Central memory CD8-positive, alpha-beta T cell (primary cell): ENCODE measurements at regions not wholly inside any gene's neighbourhood (a gene's known extent, or its start where the extent isn't known, plus 50 kb on each side); places are given as distances from the start of the nearest gene placed in this dataset.
"Not testable (repeated sequence)": the region's sequence is repeated elsewhere in the genome, so short reads cannot be mapped to it uniquely, and the experiment has no call there.

Experiments
- ATAC-seq: fragments of 150-1000 bp; cut with Tn5 transposase; replicated peaks from 2 replicates; pipeline ENCODE4 v1.10.0; 2022; ENCODE audit warnings: mild to moderate bottlenecking, moderate FRiP score, moderate number of reproducible peaks; ENCODE audit not compliant: poor library complexity, severe bottlenecking; ENCODE audit errors: extremely low read depth
- DNase-seq, 2 donors: peaks; one replicate each; pipeline ENCODE4 v3.0.0; 2021; ENCODE audit warnings: low spot score in 2 of 2
- H3K27ac Mint-ChIP-seq: one replicate; pipeline ENCODE4 v1.8.0; 2022; ENCODE audit warnings: low read depth, mild to moderate bottlenecking, moderate library complexity, mixed read lengths
- H3K27me3 Mint-ChIP-seq: one replicate; pipeline ENCODE4 v1.8.0; 2022; ENCODE audit warnings: mixed read lengths
- H3K36me3 Mint-ChIP-seq: one replicate; pipeline ENCODE4 v1.8.0; 2022; ENCODE audit warnings: mild to moderate bottlenecking, moderate library complexity, mixed read lengths; ENCODE audit not compliant: insufficient read depth
- H3K4me1 Mint-ChIP-seq: one replicate; pipeline ENCODE4 v1.8.0; 2022; ENCODE audit warnings: mixed read lengths
- H3K4me3 Mint-ChIP-seq: one replicate; pipeline ENCODE4 v1.8.0; 2022; ENCODE audit warnings: mild to moderate bottlenecking, moderate library complexity, mixed read lengths
- H3K9me3 Mint-ChIP-seq: one replicate; pipeline ENCODE4 v1.8.0; 2022; ENCODE audit warnings: mixed read lengths

DNA sequence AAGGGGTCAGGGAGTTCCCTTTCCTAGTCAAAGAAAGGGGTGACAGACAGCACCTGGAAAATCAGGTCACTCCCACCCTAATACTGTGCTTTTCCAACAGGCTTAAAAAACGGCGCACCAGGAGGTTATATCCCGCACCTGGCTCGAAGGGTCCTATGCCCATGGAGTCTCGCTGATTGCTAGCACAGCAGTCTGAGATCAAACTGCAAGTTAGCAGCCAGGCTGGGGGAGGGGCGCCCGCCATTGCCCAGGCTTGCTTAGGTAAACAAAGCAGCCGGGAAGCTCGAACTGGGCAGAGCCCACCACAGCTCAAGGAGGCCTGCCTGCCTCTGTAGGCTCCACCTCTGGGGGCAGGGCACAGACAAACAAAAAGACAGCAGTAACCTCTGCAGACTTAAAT is 184.5 kb upstream of the ARPP21 start:
- H3K9me3 Mint-ChIP-seq, result peaks cover 20% of the 10 kb centered on the region
- H3K27me3 Mint-ChIP-seq, DNase-seq, H3K4me1 Mint-ChIP-seq, H3K4me3 Mint-ChIP-seq, ATAC-seq, H3K27ac Mint-ChIP-seq, H3K36me3 Mint-ChIP-seq: not testable (repeated sequence)

- no peak overlapping the region for H3K4me3 Mint-ChIP-seq
- H3K4me1 Mint-ChIP-seq, result no peaks in the 10 kb centered on the region
- H3K27me3 Mint-ChIP-seq, result no peaks in the 10 kb centered on the region
- peaks cover 23% of the 10 kb centered on the region for H3K9me3 Mint-ChIP-seq
- no peak overlapping the region for H3K27ac Mint-ChIP-seq
- ATAC-seq (no peak), DNase-seq (no peak)
- H3K36me3 Mint-ChIP-seq, result no peaks in the 10 kb centered on the region
Observed at GRCh38 chr3:35473956-35474355, 165.4 kb upstream of the ARPP21 start.

DNA sequence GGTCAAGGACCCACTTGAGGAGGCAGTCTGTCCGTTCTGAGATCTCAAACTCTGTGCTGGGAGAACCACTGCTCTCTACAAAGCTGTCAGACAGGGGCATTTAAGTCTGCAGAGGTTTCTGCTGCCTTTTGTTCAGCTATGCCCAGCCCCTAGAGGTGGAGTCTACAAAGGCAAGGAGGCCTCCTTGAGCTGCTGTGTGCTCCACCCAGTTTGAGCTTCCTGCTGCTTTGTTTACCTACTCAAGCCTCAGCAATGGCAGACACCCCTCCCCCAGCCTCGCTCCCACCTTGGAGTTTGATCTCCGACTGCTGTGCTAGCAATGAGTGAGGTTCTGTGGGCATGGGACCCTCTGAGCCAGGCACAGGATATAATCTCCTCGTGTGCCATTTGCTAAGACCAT is 156.8 kb upstream of the ARPP21 start:
- H3K4me1 Mint-ChIP-seq, H3K27me3 Mint-ChIP-seq, H3K36me3 Mint-ChIP-seq, ATAC-seq, H3K4me3 Mint-ChIP-seq, DNase-seq, H3K27ac Mint-ChIP-seq, H3K9me3 Mint-ChIP-seq: not testable (repeated sequence)

DNA sequence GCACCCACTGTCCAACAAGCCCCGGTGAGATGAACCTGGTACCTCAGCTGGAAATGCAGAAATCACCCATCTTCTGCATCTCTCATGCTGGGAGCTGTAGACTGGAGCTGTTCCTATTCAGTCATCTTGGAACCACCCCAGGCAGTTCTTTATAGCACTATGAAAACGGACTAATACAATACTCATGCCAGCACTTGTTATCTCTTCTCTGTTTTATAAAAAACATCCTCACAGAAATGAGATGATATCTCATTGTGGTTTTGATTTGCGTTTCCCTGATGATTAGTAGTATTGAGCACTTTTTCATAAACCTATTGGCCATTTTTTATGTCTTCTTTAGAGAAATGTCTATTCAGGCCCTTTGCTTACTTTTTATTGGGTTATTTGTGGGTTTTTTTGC is 156.2 kb upstream of the ARPP21 start:
- no peak for ATAC-seq
- no peak overlapping the region for H3K27ac Mint-ChIP-seq

GRCh38 chr3:35484929-35485530 is 154.3 kb upstream of the ARPP21 start:
- Mint-ChIP-seq H3K27me3 (no peaks in the 10 kb centered on the region), H3K4me1 (no peaks in the 10 kb centered on the region), H3K27ac (no peak overlapping the region), H3K36me3 (no peaks in the 10 kb centered on the region), H3K9me3 (peaks cover 5% of the 10 kb centered on the region), H3K4me3 (no peak overlapping the region)
- DNase-seq (no peak), ATAC-seq (no peak)

More for the DNA sequence above, 156.2 kb upstream of the ARPP21 start:
- DNase-seq, result no peak
- Mint-ChIP-seq H3K27me3 (no peaks in the 10 kb centered on the region), H3K36me3 (no peaks in the 10 kb centered on the region), H3K4me1 (no peaks in the 10 kb centered on the region), H3K9me3 (peaks cover 5% of the 10 kb centered on the region), H3K4me3 (no peak overlapping the region)

- Mint-ChIP-seq H3K4me1 (no peaks in the 10 kb centered on the region), H3K36me3 (no peaks in the 10 kb centered on the region), H3K9me3 (peaks cover 10% of the 10 kb centered on the region), H3K27me3 (no peaks in the 10 kb centered on the region), H3K27ac (no peak overlapping the region), H3K4me3 (no peak overlapping the region)
- DNase-seq (no peak), ATAC-seq (no peak)
Observed at GRCh38 chr3:35486295-35486694, 153.0 kb upstream of the ARPP21 start.

DNA sequence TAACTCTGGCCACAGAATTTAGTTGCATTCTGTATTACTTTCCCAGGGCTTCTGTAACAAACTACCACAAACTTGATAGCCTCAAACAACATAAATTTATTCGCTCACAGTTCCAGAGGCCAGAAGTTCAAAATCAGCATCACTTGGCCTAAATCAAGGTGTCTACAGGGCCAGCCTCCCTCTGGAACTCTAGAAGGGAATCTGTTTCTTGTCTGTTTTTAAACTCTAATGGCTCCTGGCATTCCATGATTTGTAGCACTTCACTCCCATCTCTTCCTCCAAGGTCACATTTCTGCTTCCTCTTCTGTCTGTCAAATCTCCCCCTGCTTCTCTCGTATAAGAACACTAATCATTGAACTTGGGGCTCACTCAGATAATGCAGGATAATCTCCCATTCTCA is 151.9 kb upstream of the ARPP21 start:
- H3K27ac Mint-ChIP-seq, result no peak overlapping the region
- H3K36me3 Mint-ChIP-seq, result no peaks in the 10 kb centered on the region
- ATAC-seq, result no peak
- peaks cover 7% of the 10 kb centered on the region for H3K9me3 Mint-ChIP-seq
- H3K27me3 Mint-ChIP-seq, result no peaks in the 10 kb centered on the region
- DNase-seq, result no peak
- no peak overlapping the region for H3K4me3 Mint-ChIP-seq
- no peaks in the 10 kb centered on the region for H3K4me1 Mint-ChIP-seq

- no peak overlapping the region for H3K4me3 Mint-ChIP-seq
- ATAC-seq (no peak), DNase-seq (no peak)
- no peak overlapping the region for H3K27ac Mint-ChIP-seq
- no peaks in the 10 kb centered on the region for H3K4me1 Mint-ChIP-seq
- no peaks in the 10 kb centered on the region for H3K36me3 Mint-ChIP-seq
- no peaks in the 10 kb centered on the region for H3K27me3 Mint-ChIP-seq
- peaks cover 7% of the 10 kb centered on the region for H3K9me3 Mint-ChIP-seq
Observed at GRCh38 chr3:35488526-35488925, 150.8 kb upstream of the ARPP21 start.

- Mint-ChIP-seq H3K36me3 (no peaks in the 10 kb centered on the region), H3K4me3 (no peak overlapping the region), H3K9me3 (peaks cover 12% of the 10 kb centered on the region), H3K4me1 (no peaks in the 10 kb centered on the region), H3K27ac (no peak overlapping the region), H3K27me3 (no peaks in the 10 kb centered on the region)
- no peak for DNase-seq
- no peak for ATAC-seq
Observed at GRCh38 chr3:35492841-35493240, 146.5 kb upstream of the ARPP21 start.

- Mint-ChIP-seq H3K4me1 (no peaks in the 10 kb centered on the region), H3K36me3 (no peaks in the 10 kb centered on the region), H3K27me3 (no peaks in the 10 kb centered on the region), H3K9me3 (peaks cover 19% of the 10 kb centered on the region), H3K27ac (no peak overlapping the region), H3K4me3 (no peak overlapping the region)
- no peak for DNase-seq
- ATAC-seq, result no peak
Observed at GRCh38 chr3:35498506-35499210, 140.7 kb upstream of the ARPP21 start.

DNA sequence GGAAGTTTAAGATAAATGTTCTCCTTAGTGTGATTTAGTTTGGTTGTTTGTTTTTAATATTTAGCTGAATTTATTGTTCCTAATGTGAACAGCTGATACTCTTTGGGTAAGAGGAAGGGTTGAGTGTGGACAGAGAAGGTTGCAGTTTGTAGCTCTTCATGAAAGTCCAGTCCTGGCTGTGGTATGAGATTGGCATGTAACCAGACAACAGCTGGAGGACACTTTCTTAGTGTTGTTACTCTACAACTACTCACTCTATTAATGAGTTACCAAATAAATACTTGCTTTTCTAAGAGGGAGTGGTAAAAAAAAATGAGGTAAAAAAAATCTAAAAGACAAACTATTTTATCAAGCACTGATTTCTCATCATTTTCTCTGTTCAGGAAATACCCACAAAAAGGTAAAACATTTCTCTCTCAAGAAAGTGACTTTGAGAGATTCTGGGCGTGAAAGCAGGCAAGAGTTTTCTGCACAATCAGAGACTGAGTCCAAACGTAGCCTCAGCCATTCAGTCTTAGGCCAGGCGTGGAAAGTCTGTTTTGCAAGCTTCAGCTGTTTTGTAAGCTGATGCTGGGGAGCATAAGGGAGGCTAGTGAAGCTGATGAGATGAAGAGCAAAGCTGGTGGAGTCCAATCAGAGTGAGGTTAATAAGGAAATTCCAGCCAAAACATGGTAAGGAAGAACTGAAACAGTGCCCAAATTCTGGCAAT is 138.5 kb upstream of the ARPP21 start:
- ATAC-seq (no peak), DNase-seq (no peak)
- Mint-ChIP-seq H3K4me1 (no peaks in the 10 kb centered on the region), H3K36me3 (no peaks in the 10 kb centered on the region), H3K4me3 (no peak overlapping the region), H3K27me3 (no peaks in the 10 kb centered on the region), H3K9me3 (peaks cover 18% of the 10 kb centered on the region), H3K27ac (no peak overlapping the region)

DNA sequence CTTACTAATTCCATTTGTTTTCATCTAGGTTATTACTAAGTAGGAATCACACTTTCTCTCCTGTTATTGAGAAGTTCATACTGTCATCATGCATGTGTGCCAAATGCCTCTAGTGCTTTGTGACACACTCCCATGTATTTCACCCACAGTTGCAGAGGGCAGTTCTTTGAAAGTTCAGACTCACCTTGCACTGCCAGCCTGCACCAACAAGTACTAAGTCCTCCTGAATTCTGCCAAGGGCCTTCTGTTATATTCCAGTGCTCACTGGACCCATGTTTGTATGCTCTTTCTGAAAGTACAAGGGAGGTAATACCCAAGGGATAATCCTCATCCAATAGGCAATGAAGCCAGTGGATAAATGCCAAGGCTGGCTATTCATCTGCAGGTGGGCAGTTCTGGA is 136.6 kb upstream of the ARPP21 start:
- Mint-ChIP-seq H3K4me1 (no peaks in the 10 kb centered on the region), H3K27me3 (no peaks in the 10 kb centered on the region), H3K9me3 (peaks cover 21% of the 10 kb centered on the region), H3K36me3 (no peaks in the 10 kb centered on the region), H3K27ac (no peak overlapping the region), H3K4me3 (no peak overlapping the region)
- ATAC-seq, result no peak
- no peak for DNase-seq

DNA sequence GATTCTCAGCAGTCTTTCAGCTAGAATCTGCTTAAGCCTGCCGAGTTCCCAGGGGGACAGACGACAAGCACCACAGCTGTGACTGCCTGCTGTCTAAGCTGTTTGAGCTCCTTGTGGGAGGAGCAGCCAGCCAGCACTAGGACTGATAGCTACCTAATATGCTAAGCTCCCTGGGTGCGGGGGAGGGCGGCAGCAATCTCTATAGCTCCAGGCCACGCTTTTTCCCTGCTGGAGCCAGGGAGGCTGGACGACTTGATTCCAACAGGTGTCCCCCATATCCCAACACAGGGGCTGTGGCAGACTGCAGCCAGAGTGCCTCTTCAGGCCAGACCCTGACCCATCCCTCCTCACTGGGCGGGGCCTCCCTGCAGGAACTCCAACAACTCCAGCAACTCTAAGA is 134.1 kb upstream of the ARPP21 start:
- Mint-ChIP-seq H3K4me3 (no peak overlapping the region), H3K36me3 (no peaks in the 10 kb centered on the region), H3K4me1 (no peaks in the 10 kb centered on the region), H3K27me3 (no peaks in the 10 kb centered on the region), H3K27ac (no peak overlapping the region), H3K9me3 (peaks cover 15% of the 10 kb centered on the region)
- ATAC-seq (no peak), DNase-seq (no peak)
